GM12872 (cell line): ENCODE measurements at regions not wholly inside any gene's neighbourhood (a gene's known extent, or its start where the extent isn't known, plus 50 kb on each side); places are given as distances from the start of the nearest gene placed in this dataset.

Experiments used
- CTCF ChIP-seq: IDR thresholded peaks from 3 replicates; pipeline ENCODE4 v1.5.1; 2011; ENCODE audit warnings: low read depth, mild to moderate bottlenecking, low read length, moderate library complexity; ENCODE audit not compliant: insufficient read depth

DNA sequence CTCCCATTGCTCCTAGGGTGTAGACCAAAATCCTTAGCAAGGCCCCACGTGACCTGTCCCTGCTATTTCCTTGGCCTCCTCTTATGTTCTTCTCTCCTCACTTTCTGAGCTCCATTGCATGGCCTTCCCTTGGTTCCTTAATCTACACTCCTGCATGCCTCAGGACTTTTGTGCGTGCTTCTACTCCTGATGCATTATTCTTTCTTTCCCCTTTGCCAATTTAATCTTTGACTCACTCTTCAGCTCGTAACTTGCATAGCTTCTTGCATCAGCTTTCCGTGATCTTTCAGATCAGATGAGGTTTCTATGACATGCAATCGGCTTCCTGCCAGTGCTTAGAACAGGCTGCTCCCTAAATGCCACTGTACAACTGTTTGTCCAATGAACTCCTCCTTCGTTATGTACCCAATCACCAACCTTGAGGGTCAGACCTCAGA, 261.6 kb upstream of the CADM1 start:
- no peak for TF ChIP-seq CTCF

GRCh38 chr11:115764176-115764575, 260.0 kb upstream of the CADM1 start:
- TF ChIP-seq CTCF: no peak

GRCh38 chr11:115761817-115762216, 257.6 kb upstream of the CADM1 start:
- no peak for TF ChIP-seq CTCF

GRCh38 chr11:115761348-115761747, 257.1 kb upstream of the CADM1 start:
- TF ChIP-seq CTCF: no peak

DNA sequence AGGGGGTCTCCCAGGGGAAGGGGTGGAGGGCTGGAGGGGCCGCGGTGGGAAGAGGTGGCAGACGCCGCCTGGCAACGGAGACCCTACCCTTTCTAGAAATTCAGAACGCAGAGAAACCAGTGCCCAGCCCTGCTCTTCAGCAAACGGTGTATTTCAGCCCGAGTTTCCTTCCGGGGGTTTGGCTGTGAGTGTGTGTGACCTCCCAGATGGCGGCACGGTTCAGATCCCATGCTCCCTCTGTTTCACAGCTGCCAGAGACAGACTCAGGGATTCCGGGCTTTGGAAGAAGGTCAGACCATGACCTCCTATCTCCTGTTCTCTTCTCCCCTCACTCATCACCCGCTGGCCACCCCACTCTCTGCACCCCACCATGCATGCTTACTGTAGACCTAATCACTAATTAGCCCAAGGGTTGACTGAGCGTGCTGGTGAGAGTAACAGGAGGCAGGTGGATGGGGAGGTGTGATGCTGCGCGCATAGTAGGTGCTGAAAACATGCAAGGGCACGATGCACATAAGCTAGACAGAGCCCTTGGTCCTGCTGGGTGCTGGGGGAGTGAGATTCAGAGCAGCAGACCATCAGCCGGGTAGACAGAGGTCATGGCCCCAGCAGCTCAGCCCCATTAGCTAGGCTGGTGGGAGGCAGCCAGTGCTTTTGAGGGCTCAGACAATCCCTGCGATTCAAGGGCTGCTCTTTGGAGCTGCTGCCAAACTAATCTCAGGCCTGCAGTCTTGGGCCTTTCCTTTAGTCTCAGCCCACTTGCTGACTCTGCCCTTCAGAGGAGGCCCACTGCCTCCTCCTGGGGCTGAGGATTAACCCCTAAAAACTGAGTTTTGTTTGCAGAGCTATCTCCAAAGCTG, 256.5 kb upstream of the CADM1 start:
- no peak for TF ChIP-seq CTCF

DNA sequence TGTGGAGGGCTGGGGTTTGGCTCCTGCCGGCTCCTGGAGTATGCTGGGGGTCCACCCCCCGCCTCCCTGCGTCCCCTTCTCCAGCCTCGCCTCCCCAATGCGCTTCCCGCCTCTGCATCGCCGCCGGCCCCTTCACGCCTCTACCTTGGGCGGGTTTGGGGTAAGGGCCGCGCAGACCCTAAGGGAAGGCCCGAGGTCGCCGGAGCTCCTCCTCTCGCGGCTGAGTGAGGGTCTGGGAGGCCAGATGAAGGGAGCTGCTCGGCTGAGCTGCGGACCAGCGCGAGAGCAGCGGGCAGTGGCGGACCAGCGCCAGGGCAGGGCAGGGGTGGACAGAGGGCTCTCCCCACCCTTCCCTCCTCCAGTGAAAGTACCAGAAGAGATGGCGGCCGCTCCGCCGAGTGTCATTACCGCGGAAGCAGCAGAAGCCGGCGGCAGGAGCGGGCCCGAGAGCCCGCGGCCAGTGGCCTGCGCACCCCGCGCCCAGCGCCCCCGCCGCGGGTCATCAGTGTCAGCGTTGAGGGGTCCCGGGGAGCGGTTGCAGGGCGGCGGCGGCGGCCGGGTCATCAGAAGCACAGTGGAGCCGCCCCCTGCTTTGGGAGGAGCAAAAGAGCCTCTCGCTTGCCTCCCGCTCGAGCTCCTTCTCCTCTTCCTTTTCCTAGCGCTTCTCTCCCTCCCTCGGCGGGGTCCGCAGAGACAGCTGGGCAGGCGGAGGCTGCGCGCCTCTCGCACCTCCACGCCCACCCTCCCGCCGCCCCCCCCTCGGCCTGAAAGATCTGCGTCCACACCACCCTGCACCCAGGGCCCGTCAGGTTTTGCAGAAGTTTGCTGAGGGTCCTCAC, 255.6 kb upstream of the CADM1 start:
- no peak for TF ChIP-seq CTCF

DNA sequence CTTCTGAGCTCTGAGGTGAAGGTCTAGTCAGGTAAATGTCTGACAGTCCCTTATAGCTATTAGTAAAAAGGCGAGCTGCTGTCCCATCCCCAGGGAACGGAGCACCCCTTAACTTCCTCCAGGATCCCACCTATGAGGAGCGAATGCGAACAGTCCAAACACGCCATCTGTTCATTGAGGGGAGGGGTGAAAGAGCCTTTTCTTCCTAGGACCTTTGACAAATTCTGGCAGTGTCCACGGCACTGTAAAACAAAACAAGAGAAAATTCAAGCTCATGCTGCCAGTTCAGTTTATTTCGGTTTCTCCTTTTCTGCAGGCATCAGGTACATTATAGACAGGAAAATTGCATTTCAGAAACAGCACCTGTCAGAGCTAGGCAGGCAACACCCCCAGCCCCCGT, 253.8 kb upstream of the CADM1 start:
- TF ChIP-seq CTCF: no peak
